Lung (tissue), 11 donors: ENCODE measurements at regions not wholly inside any gene's neighbourhood (a gene's known extent, or its start where the extent isn't known, plus 50 kb on each side); places are given as distances from the start of the nearest gene placed in this dataset.

Source experiments
- ATAC-seq: fragments of 200-7000 bp; cut with Tn5 transposase; one replicate; pipeline ENCODE4 v1.9.1; 2020; ENCODE audit warnings: moderate number of reproducible peaks; ENCODE audit not compliant: insufficient read depth, low FRiP score
- DNase-seq, 3 donors: peaks; one replicate each; pipeline ENCODE4 v3.0.0-alpha.2; 2013 to 2017
- H3K27ac ChIP-seq, 2 donors: one replicate each; pipeline ENCODE4 v1.5.1; 2013; ENCODE audit warnings: mild to moderate bottlenecking in 2 of 2, moderate library complexity in 2 of 2, control low read depth in 1 of 2, inconsistent platforms in 1 of 2, low read depth in 1 of 2, low read length in 1 of 2
- H3K27me3 ChIP-seq, 3 donors: one replicate each; pipeline ENCODE4 v1.5.1; 2013; ENCODE audit warnings: low read length in 2 of 3; ENCODE audit not compliant: control insufficient read depth in 3 of 3, insufficient read depth in 3 of 3
- H3K36me3 ChIP-seq, 4 donors: one replicate each; pipeline ENCODE4 v1.5.1; 2013; ENCODE audit warnings: low read length in 4 of 4, mild to moderate bottlenecking in 1 of 4, moderate library complexity in 1 of 4; ENCODE audit not compliant: control insufficient read depth in 4 of 4, insufficient read depth in 4 of 4
- H3K4me1 ChIP-seq, 5 donors: one replicate each; pipeline ENCODE4 v1.5.1; 2013; ENCODE audit warnings: low read length in 5 of 5, mild to moderate bottlenecking in 2 of 5, moderate library complexity in 1 of 5; ENCODE audit not compliant: control insufficient read depth in 5 of 5, insufficient read depth in 5 of 5
- H3K4me3 ChIP-seq: one replicate; pipeline ENCODE4 v1.5.1; 2013; ENCODE audit warnings: mild to moderate bottlenecking, control low read depth, moderate library complexity
- H3K9ac ChIP-seq, 2 donors: one replicate each; pipeline ENCODE4 v1.5.1; 2013; ENCODE audit warnings: low read length in 2 of 2, control low read depth in 1 of 2; ENCODE audit not compliant: insufficient read depth in 1 of 2
- H3K9me3 ChIP-seq, 4 donors: one replicate each; pipeline ENCODE4 v1.5.1; 2013; ENCODE audit warnings: low read length in 3 of 4, mild to moderate bottlenecking in 1 of 4, moderate library complexity in 1 of 4; ENCODE audit not compliant: control insufficient read depth in 4 of 4, insufficient read depth in 3 of 4
- CTCF ChIP-seq: IDR thresholded peaks from 2 replicates; pipeline ENCODE4 v1.5.1; 2012; ENCODE audit warnings: mild to moderate bottlenecking; ENCODE audit errors: control extremely low read depth, extremely low read depth
- WGBS, 2 donors: extraction: QIAGEN DNeasy Blood & Tissue Kit; methylation state at CpG; one replicate each; pipeline ENCODE4 v1.1.7; 2013; 5-methylcytosine and 5-hydroxymethylcytosine counted together
- donor health status: control.
- donor health status: control.
- donor health status: Bipolar disorder and iron deficiency.
- donor health status: healthy.
- donor health status: DM: yes; HTN: yes; CAD: no.

GRCh38 chr11:116099541-116099940 lies 595.3 kb upstream of the CADM1 start:
- no peaks in the 10 kb centered on the region for H3K4me1 ChIP-seq
- peaks cover 0 to 4% (median 0%) of the 10 kb centered on the region in 3 donors for H3K27me3 ChIP-seq
- no peaks in the 10 kb centered on the region for H3K36me3 ChIP-seq
- TF ChIP-seq CTCF: no peak
- WGBS, 2 donors: 89 to 91% methylated on average over 6 of the region's 6 CpGs
- no peak overlapping the region for H3K27ac ChIP-seq
- no peak overlapping the region for H3K4me3 ChIP-seq
- no peak for ATAC-seq
- no peak overlapping the region for H3K9ac ChIP-seq
- no peak for DNase-seq
- peaks cover 0 to 3% (median 0%) of the 10 kb centered on the region in 4 donors for H3K9me3 ChIP-seq

- ATAC-seq: peak; percentile 19
- Histone ChIP-seq H3K4me1 (no peaks in the 10 kb centered on the region), H3K27me3 (peaks cover 0 to 4% (median 0%) of the 10 kb centered on the region in 3 donors), H3K9ac (no peak overlapping the region), H3K9me3 (peaks cover 0 to 3% (median 0%) of the 10 kb centered on the region in 4 donors), H3K27ac (no peak overlapping the region), H3K4me3 (no peak overlapping the region), H3K36me3 (no peaks in the 10 kb centered on the region)
- DNase-seq: peak in 1 of 3 donors; percentile 7
- 44 to 59% methylated on average over 12 of the region's 12 CpGs for WGBS, 2 donors
- no peak for TF ChIP-seq CTCF
Observed at GRCh38 chr11:116096272-116096995, 592.2 kb upstream of the CADM1 start.

- WGBS, 2 donors: 82 to 90% methylated on average over 2 of the region's 2 CpGs
- TF ChIP-seq CTCF: no peak
Observed at GRCh38 chr11:116093481-116094270, 589.5 kb upstream of the CADM1 start.

More at GRCh38 chr11:116093481-116094270, 589.5 kb upstream of the CADM1 start:
- Histone ChIP-seq H3K27me3 (peaks cover 0 to 4% (median 0%) of the 10 kb centered on the region in 3 donors), H3K4me3 (no peak overlapping the region), H3K36me3 (no peaks in the 10 kb centered on the region), H3K4me1 (no peaks in the 10 kb centered on the region), H3K27ac (no peak overlapping the region), H3K9me3 (peaks cover 0 to 3% (median 0%) of the 10 kb centered on the region in 4 donors), H3K9ac (no peak overlapping the region)
- ATAC-seq (no peak), DNase-seq (no peak)
